Loucy (cell line): ENCODE measurements at regions not wholly inside any gene's neighbourhood (a gene's known extent, or its start where the extent isn't known, plus 50 kb on each side); places are given as distances from the start of the nearest gene placed in this dataset.

Experiments used
- H2AFZ ChIP-seq: fragments of 200-600 bp; sonication (generic); 2 replicates; pipeline ENCODE4 v1.6.0; 2016; ENCODE audit warnings: antibody characterized with exemption, mild to moderate bottlenecking, low read length, moderate library complexity
- H3F3A ChIP-seq: fragments of 200-600 bp; 2 replicates; pipeline ENCODE4 v1.6.0; 2016; ENCODE audit warnings: antibody characterized with exemption, low read depth, mild to moderate bottlenecking
- H3K27me3 ChIP-seq: fragments of 200-600 bp; sonication (generic); 2 replicates; pipeline ENCODE4 v1.6.1; 2014; ENCODE audit warnings: low read length, mild to moderate bottlenecking; ENCODE audit not compliant: insufficient read depth, poor library complexity, severe bottlenecking
- H3K36me3 ChIP-seq: fragments of 200-600 bp; sonication (generic); 2 replicates; pipeline ENCODE4 v1.6.1; 2016; ENCODE audit warnings: low read length; ENCODE audit not compliant: insufficient read depth
- H3K4me1 ChIP-seq: fragments of 200-600 bp; sonication (generic); 2 replicates; pipeline ENCODE4 v1.5.1; 2014; ENCODE audit warnings: low read length, mild to moderate bottlenecking; ENCODE audit not compliant: insufficient read depth, poor library complexity, severe bottlenecking
- H3K4me2 ChIP-seq: fragments of 200-600 bp; sonication (generic); 2 replicates; pipeline ENCODE4 v1.6.0; 2014; ENCODE audit warnings: antibody characterized with exemption, low read length, low read depth, mild to moderate bottlenecking; ENCODE audit not compliant: poor library complexity, severe bottlenecking
- H3K4me3 ChIP-seq: fragments of 200-600 bp; sonication (generic); 2 replicates; pipeline ENCODE4 v1.5.1; 2014; ENCODE audit warnings: low read length, mild to moderate bottlenecking, mixed read lengths; ENCODE audit not compliant: poor library complexity, severe bottlenecking
- H3K79me2 ChIP-seq: fragments of 200-600 bp; sonication (generic); 2 replicates; pipeline ENCODE4 v1.6.1; 2014; ENCODE audit warnings: low read length; ENCODE audit not compliant: insufficient read depth
- H3K9ac ChIP-seq: fragments of 200-600 bp; sonication (generic); 2 replicates; pipeline ENCODE4 v1.6.0; 2014; ENCODE audit warnings: mild to moderate bottlenecking, low read depth, low read length, moderate library complexity; ENCODE audit not compliant: poor library complexity, severe bottlenecking
- H3K9me2 ChIP-seq: fragments of 200-600 bp; sonication (generic); replicated peaks from 2 replicates; pipeline ENCODE4 v1.6.1; 2016; ENCODE audit warnings: low read depth, low read length, mixed read lengths
- H3K9me3 ChIP-seq: fragments of 200-600 bp; sonication (generic); 2 replicates; pipeline ENCODE4 v1.6.1; 2014; ENCODE audit warnings: mild to moderate bottlenecking, antibody characterized with exemption, low read length, low read depth; ENCODE audit not compliant: insufficient read depth
- H4K20me1 ChIP-seq: fragments of 200-600 bp; sonication (generic); 2 replicates; pipeline ENCODE4 v1.6.0; 2014; ENCODE audit warnings: antibody characterized with exemption, low read length, mild to moderate bottlenecking; ENCODE audit not compliant: insufficient read depth, poor library complexity, severe bottlenecking
- CTCF ChIP-seq: fragments of 200-600 bp; sonication (generic); conservative IDR thresholded peaks from 2 replicates; pipeline ENCODE4 v1.5.1; 2014; ENCODE audit warnings: mild to moderate bottlenecking, antibody characterized with exemption, low read length
- EZH2phosphoT487 ChIP-seq: fragments of 200-600 bp; IDR thresholded peaks from 2 replicates; pipeline ENCODE4 v1.6.1; 2018; ENCODE audit warnings: antibody characterized with exemption, mild to moderate bottlenecking, moderate library complexity, borderline replicate concordance

DNA sequence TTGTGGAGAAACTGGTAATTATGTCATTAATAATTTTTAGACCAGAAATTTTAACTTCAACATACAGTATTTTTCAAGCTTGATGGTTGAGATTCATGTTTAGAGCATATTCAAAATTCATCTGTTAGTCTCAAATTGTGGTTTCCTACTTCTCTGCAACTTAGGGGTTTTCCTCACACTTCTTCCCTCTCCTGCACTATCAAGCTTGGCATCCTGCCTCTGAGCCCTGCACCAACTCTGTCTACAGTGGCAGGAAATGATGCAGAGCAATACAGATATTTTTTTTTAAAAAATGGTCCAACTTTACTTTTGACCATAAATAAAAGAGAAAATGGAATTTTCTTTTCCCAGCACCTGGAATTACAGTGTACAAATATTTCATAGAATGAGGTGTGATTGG is 247.3 kb downstream of the NUP35 start:
- Histone ChIP-seq H3K4me3 (no peak overlapping the region), H3K79me2 (no peaks in the 10 kb centered on the region), H3K36me3 (no peaks in the 10 kb centered on the region), H3K4me2 (no peak overlapping the region), H2AFZ (no peak overlapping the region), H3K4me1 (no peaks in the 10 kb centered on the region), H3K9ac (no peak overlapping the region), H4K20me1 (no peaks in the 10 kb centered on the region), H3K27me3 (no peaks in the 10 kb centered on the region), H3K9me2 (no peaks in the 10 kb centered on the region), H3F3A (no peaks in the 10 kb centered on the region), H3K9me3 (no peaks in the 10 kb centered on the region)
- no peak for TF ChIP-seq EZH2phosphoT487
- TF ChIP-seq CTCF, result no peak

DNA sequence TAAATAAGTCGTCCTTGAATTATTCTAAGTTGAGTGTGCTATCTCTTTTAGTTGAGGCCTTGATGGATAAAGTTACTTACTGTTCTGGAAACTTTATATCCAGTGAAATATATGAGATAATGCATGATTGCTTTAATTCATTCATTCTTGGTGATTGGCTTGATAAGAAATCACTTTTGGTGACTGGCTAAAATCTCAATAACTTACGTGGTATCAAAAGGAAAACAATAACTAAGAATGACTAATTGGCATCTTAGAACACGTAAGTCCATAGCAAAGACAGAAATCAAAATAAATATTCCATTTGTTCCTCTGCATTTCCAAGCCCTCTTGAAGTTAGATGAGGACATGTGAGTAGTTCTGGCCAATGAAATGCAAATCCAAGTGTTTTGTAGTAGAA is 251.6 kb downstream of the NUP35 start:
- H3K9me2 ChIP-seq, result no peaks in the 10 kb centered on the region
- H3K36me3 ChIP-seq, result no peaks in the 10 kb centered on the region
- no peak overlapping the region for H3K4me2 ChIP-seq
- no peak overlapping the region for H2AFZ ChIP-seq
- H3K9ac ChIP-seq, result no peak overlapping the region
- H4K20me1 ChIP-seq, result no peaks in the 10 kb centered on the region
- no peaks in the 10 kb centered on the region for H3K27me3 ChIP-seq
- H3K9me3 ChIP-seq, result no peaks in the 10 kb centered on the region
- no peaks in the 10 kb centered on the region for H3K4me1 ChIP-seq
- H3K4me3 ChIP-seq, result no peak overlapping the region
- TF ChIP-seq EZH2phosphoT487 (no peak), CTCF (no peak)
- H3F3A ChIP-seq, result no peaks in the 10 kb centered on the region
- no peaks in the 10 kb centered on the region for H3K79me2 ChIP-seq

DNA sequence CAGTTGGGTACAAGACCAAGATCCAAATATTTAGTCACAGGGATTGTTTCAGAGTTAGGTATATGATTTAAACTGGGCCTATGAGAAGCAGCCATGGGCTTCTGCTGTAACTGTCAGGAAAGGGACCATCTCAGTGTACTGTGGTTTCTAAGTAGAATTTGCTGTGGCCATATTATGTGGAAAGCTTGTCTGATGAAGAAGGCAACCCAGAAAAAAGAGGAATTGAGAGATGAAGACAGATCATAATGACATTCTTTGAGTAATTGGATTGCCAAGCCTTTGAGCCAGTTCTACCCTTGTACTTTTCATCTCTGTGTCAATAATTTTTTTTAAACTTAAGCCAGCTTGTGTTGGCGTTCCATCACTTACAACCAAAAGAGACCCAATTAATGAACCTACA is 259.6 kb downstream of the NUP35 start:
- Histone ChIP-seq H3K4me2 (no peak overlapping the region), H3K9me3 (no peaks in the 10 kb centered on the region), H3K9me2 (no peaks in the 10 kb centered on the region), H3K4me3 (no peak overlapping the region), H3K79me2 (no peaks in the 10 kb centered on the region), H2AFZ (no peak overlapping the region), H3K36me3 (no peaks in the 10 kb centered on the region), H3K27me3 (no peaks in the 10 kb centered on the region), H4K20me1 (no peaks in the 10 kb centered on the region), H3K4me1 (no peaks in the 10 kb centered on the region), H3F3A (no peaks in the 10 kb centered on the region), H3K9ac (no peak overlapping the region)
- TF ChIP-seq EZH2phosphoT487, result no peak
- TF ChIP-seq CTCF, result no peak
